SK-N-SH (cell line): ENCODE measurements at regions not wholly inside any gene's neighbourhood (a gene's known extent, or its start where the extent isn't known, plus 50 kb on each side); places are given as distances from the start of the nearest gene placed in this dataset.

ENCODE experiments used
- CTCF ChIA-PET: fragments of 300-600, 350-600 bp; formaldehyde crosslinking; extraction: SDS; loops from one replicate; lab custom pipeline; 2021; lab: Yijun Ruan, JAX
- POLR2A ChIA-PET: fragments of 350-600 bp; sonication (Branson Sonifier 250); formaldehyde crosslinking; extraction: SDS; loops from one replicate; lab custom pipeline; 2020; ENCODE audit warnings: antibody characterized with exemption, inconsistent platforms; lab: Yijun Ruan, JAX
- DNase-seq: peaks from one replicate; pipeline ENCODE4 v3.0.0; 2012
- H2AFZ ChIP-seq: fragments of 200-600 bp; sonication (generic); 2 replicates; pipeline ENCODE4 v1.8.1; 2016; ENCODE audit warnings: antibody characterized with exemption, mild to moderate bottlenecking, low read depth
- H3F3A ChIP-seq: fragments of 200-600 bp; sonication (generic); replicated peaks from 2 replicates; pipeline ENCODE3; 2016; ENCODE audit warnings: antibody characterized with exemption, mild to moderate bottlenecking; ENCODE audit not compliant: insufficient read depth
- H3K27ac ChIP-seq, 2 experiments: fragments of 200-500 bp in 1 of 2; fragments of 200-600 bp in 1 of 2; sonication (Bioruptor generic) in 1 of 2; sonication (generic), shearing (Covaris generic) in 1 of 2; 2 replicates each; pipeline versions ENCODE4 v1.5.1 to v1.6.1; 2014 to 2016; ENCODE audit warnings: low read depth in 2 of 2, inconsistent platforms in 1 of 2, low read length in 1 of 2, mild to moderate bottlenecking in 1 of 2, mixed read lengths in 1 of 2
- H3K27me3 ChIP-seq: fragments of 200-600 bp; sonication (generic), shearing (Covaris generic); 2 replicates; pipeline ENCODE4 v1.6.1; 2016; ENCODE audit warnings: mixed run types; ENCODE audit not compliant: insufficient read depth
- H3K36me3 ChIP-seq, 2 experiments: fragments of 200-500 bp in 1 of 2; fragments of 200-600 bp in 1 of 2; sonication (Bioruptor generic) in 1 of 2; sonication (generic) in 1 of 2; replicated peaks in 1 of 2; 2 replicates each; pipeline versions ENCODE3 to v1.5.1; 2014 to 2016; ENCODE audit warnings: low read length in 1 of 2, mild to moderate bottlenecking in 1 of 2; ENCODE audit not compliant: insufficient read depth in 2 of 2, control insufficient read depth in 1 of 2
- H3K4me1 ChIP-seq, 2 experiments: fragments of 200-500 bp in 1 of 2; fragments of 200-600 bp in 1 of 2; sonication (Bioruptor generic) in 1 of 2; sonication (generic), shearing (Covaris generic) in 1 of 2; 2 replicates each; pipeline versions ENCODE4 v1.5.1 to v1.6.1; 2014 to 2016; ENCODE audit warnings: low read depth in 1 of 2, low read length in 1 of 2, mixed run types in 1 of 2; ENCODE audit not compliant: insufficient read depth in 2 of 2, control insufficient read depth in 1 of 2
- H3K4me2 ChIP-seq: fragments of 200-600 bp; sonication (generic), shearing (Covaris generic); 2 replicates; pipeline ENCODE4 v1.6.1; 2017; ENCODE audit warnings: mixed run types
- H3K4me3 ChIP-seq, 2 experiments: fragments of 200-500 bp in 1 of 2; fragments of 200-600 bp in 1 of 2; sonication (Bioruptor generic) in 1 of 2; sonication (generic), shearing (Covaris generic) in 1 of 2; 2 replicates each; pipeline versions ENCODE4 v1.5.1 to v1.8.1; 2014 to 2016; ENCODE audit warnings: low read depth in 2 of 2, inconsistent platforms in 1 of 2, low read length in 1 of 2, mild to moderate bottlenecking in 1 of 2, mixed read lengths in 1 of 2, moderate library complexity in 1 of 2
- H3K79me2 ChIP-seq: fragments of 200-600 bp; sonication (generic); 2 replicates; pipeline ENCODE4 v1.8.1; 2017; ENCODE audit warnings: mild to moderate bottlenecking; ENCODE audit not compliant: insufficient read depth
- H3K9ac ChIP-seq: fragments of 200-600 bp; sonication (generic); 2 replicates; pipeline ENCODE4 v1.6.1; 2017; ENCODE audit warnings: mixed run types
- H3K9me2 ChIP-seq: fragments of 200-600 bp; sonication (generic); 2 replicates; pipeline ENCODE4 v1.6.1; 2017; ENCODE audit warnings: mixed run types
- H3K9me3 ChIP-seq: fragments of 200-600 bp; sonication (generic); 2 replicates; pipeline ENCODE4 v1.6.1; 2017; ENCODE audit warnings: mixed run types, mild to moderate bottlenecking, moderate library complexity
- H4K20me1 ChIP-seq: fragments of 200-600 bp; sonication (generic); 2 replicates; pipeline ENCODE4 v1.6.1; 2017; ENCODE audit warnings: mild to moderate bottlenecking, mixed run types; ENCODE audit not compliant: insufficient read depth
- CHD2 ChIP-seq: fragments of 150-350 bp; IDR thresholded peaks from 2 replicates; pipeline ENCODE4 v1.6.1; 2018; ENCODE audit warnings: low read length; ENCODE audit not compliant: partially characterized antibody
- CTCF ChIP-seq: fragments of 200-600 bp; sonication (generic); IDR thresholded peaks from 2 replicates; pipeline ENCODE4 v1.6.1; 2017; ENCODE audit warnings: antibody characterized with exemption, mild to moderate bottlenecking, moderate library complexity
- EP300 ChIP-seq, 2 experiments: IDR thresholded peaks; 2 replicates each; pipeline versions ENCODE4 v1.4.0 to v1.6.1; 2012; ENCODE audit warnings: borderline replicate concordance in 1 of 2, low read depth in 1 of 2, low read length in 1 of 2
- EZH2phosphoT487 ChIP-seq: fragments of 200-600 bp; sonication (generic); IDR thresholded peaks from 2 replicates; pipeline ENCODE4 v1.6.1; 2017; ENCODE audit warnings: low read depth, mixed run types, mild to moderate bottlenecking, antibody characterized with exemption, moderate library complexity, borderline replicate concordance
- FOSL2 ChIP-seq: IDR thresholded peaks from 2 replicates; pipeline ENCODE4 v1.4.0; 2012; ENCODE audit warnings: low read depth, mild to moderate bottlenecking, moderate library complexity, borderline replicate concordance
- FOXM1 ChIP-seq: IDR thresholded peaks from 2 replicates; pipeline ENCODE4 v1.4.0; 2012; ENCODE audit warnings: low read depth, mild to moderate bottlenecking
- GABPA ChIP-seq: IDR thresholded peaks from 2 replicates; pipeline ENCODE4 v1.4.0; 2012; ENCODE audit warnings: low read depth, mild to moderate bottlenecking
- MEF2A ChIP-seq: IDR thresholded peaks from 2 replicates; pipeline ENCODE4 v1.4.0; 2012; ENCODE audit warnings: low read depth, borderline replicate concordance
- MXI1 ChIP-seq: IDR thresholded peaks from 2 replicates; pipeline ENCODE4 v1.6.1; 2012; ENCODE audit warnings: mild to moderate bottlenecking, low read depth, low read length, improper control_type of control experiment
- NFIC ChIP-seq: IDR thresholded peaks from 2 replicates; pipeline ENCODE4 v1.4.0; 2012; ENCODE audit warnings: borderline replicate concordance
- NRF1 ChIP-seq: IDR thresholded peaks from 2 replicates; pipeline ENCODE4 v1.6.1; 2012; ENCODE audit warnings: low read depth, mild to moderate bottlenecking, low read length
- RAD21 ChIP-seq: IDR thresholded peaks from 2 replicates; pipeline ENCODE4 v1.6.1; 2012; ENCODE audit warnings: mild to moderate bottlenecking, low read length
- RFX5 ChIP-seq: IDR thresholded peaks from 2 replicates; pipeline ENCODE4 v1.6.1; 2012; ENCODE audit warnings: mild to moderate bottlenecking, improper control_type of control experiment, low read length
- RXRA ChIP-seq: IDR thresholded peaks from 2 replicates; pipeline ENCODE4 v1.4.0; 2012; ENCODE audit warnings: low read depth, mild to moderate bottlenecking, borderline replicate concordance
- SIN3A ChIP-seq: IDR thresholded peaks from 2 replicates; pipeline ENCODE4 v1.6.1; 2012; ENCODE audit warnings: low read depth, mild to moderate bottlenecking, low read length, moderate library complexity, borderline replicate concordance
- TAF1 ChIP-seq: IDR thresholded peaks from 2 replicates; pipeline ENCODE4 v1.6.1; 2012; ENCODE audit warnings: low read depth, mild to moderate bottlenecking, low read length, moderate library complexity, borderline replicate concordance
- TCF12 ChIP-seq: IDR thresholded peaks from 2 replicates; pipeline ENCODE4 v1.4.0; 2012
- TEAD4 ChIP-seq: IDR thresholded peaks from 2 replicates; pipeline ENCODE4 v1.4.0; 2012; ENCODE audit warnings: mild to moderate bottlenecking, borderline replicate concordance; ENCODE audit not compliant: insufficient read depth
- USF2 ChIP-seq: fragments of 150-350 bp; IDR thresholded peaks from 2 replicates; pipeline ENCODE4 v1.6.1; 2017; ENCODE audit warnings: antibody characterized with exemption, low read length, low read depth, borderline replicate concordance
- YY1 ChIP-seq: IDR thresholded peaks from 2 replicates; pipeline ENCODE4 v1.4.0; 2012; ENCODE audit warnings: low read depth, mild to moderate bottlenecking
- WGBS: methylation state at CpG from one replicate; pipeline ENCODE4 v1.1.6; 2017; ENCODE audit warnings: low lambda C conversion rate; 5-methylcytosine and 5-hydroxymethylcytosine counted together

- no peak for TF ChIP-seq FOXM1
- no peak for TF ChIP-seq EP300 (IDR thresholded peaks at IDR 0.05; ENCODE audit: borderline replicate concordance in 1 of 2, low read depth in 1 of 2, low read length in 1 of 2)
- no peak for TF ChIP-seq TAF1
- no peak for TF ChIP-seq FOSL2
- no peak for TF ChIP-seq CTCF
- TF ChIP-seq TCF12, result no peak
- TF ChIP-seq USF2, result no peak
- TF ChIP-seq NFIC, result no peak
- TF ChIP-seq MXI1, result no peak
- Histone ChIP-seq H3K27me3 (no peaks in the 10 kb centered on the region), H3K9me2 (no peaks in the 10 kb centered on the region), H2AFZ (no peak overlapping the region), H3K79me2 (no peaks in the 10 kb centered on the region), H3K9me3 (no peaks in the 10 kb centered on the region), H4K20me1 (no peaks in the 10 kb centered on the region), H3K36me3 (no peaks in the 10 kb centered on the region), H3K4me1 (no peaks in the 10 kb centered on the region), H3K9ac (no peak overlapping the region), H3F3A (no peaks in the 10 kb centered on the region), H3K27ac (no peak overlapping the region), H3K4me2 (no peak overlapping the region), H3K4me3 (no peak overlapping the region)
- WGBS, result 41% methylated on average over 9 of the region's 9 CpGs
- DNase-seq, result no peak
- POLR2A ChIA-PET, result no interaction called here
- CTCF ChIA-PET, result interaction anchor here (1.2 kb wide), 1 partner anchor 9 kb away, joined by 3 read pairs; no protein-coding TSS in a partner anchor
These were observed 338.4 kb downstream of the GLRX3 start for GRCh38 chr10:130474591-130474990.

GRCh38 chr10:130477360-130477759 is 341.2 kb downstream of the GLRX3 start:
- Histone ChIP-seq H3K36me3 (no peaks in the 10 kb centered on the region), H3F3A (no peaks in the 10 kb centered on the region), H3K4me2 (no peak overlapping the region), H3K9ac (no peak overlapping the region), H3K9me3 (no peaks in the 10 kb centered on the region)
- POLR2A ChIA-PET, result no interaction called here
- TF ChIP-seq EP300 (IDR thresholded peaks at IDR 0.05; ENCODE audit: borderline replicate concordance in 1 of 2, low read depth in 1 of 2, low read length in 1 of 2), result no peak
- TF ChIP-seq NFIC, result no peak
- TF ChIP-seq GABPA, result no peak
- TF ChIP-seq RFX5, result no peak
- no peak for TF ChIP-seq FOSL2
- TF ChIP-seq CHD2, result no peak
- no peak for TF ChIP-seq TEAD4
- no peak for TF ChIP-seq SIN3A
- no peak for TF ChIP-seq RAD21
- no peak for TF ChIP-seq RXRA
- TF ChIP-seq EZH2phosphoT487, result no peak
- no peak for TF ChIP-seq MEF2A
- TF ChIP-seq TCF12, result no peak
- no peak for TF ChIP-seq NRF1
- TF ChIP-seq YY1, result no peak
- TF ChIP-seq, all 33 proteins: peak for 0
- CTCF ChIA-PET, result interaction anchor here (1.1 kb wide), 1 partner anchor 29 kb away, joined by 3 read pairs; no protein-coding TSS in a partner anchor
- Histone ChIP-seq H4K20me1 (no peaks in the 10 kb centered on the region), H3K4me3 (no peak overlapping the region), H3K4me1 (no peaks in the 10 kb centered on the region), H3K27ac (no peak overlapping the region), H3K27me3 (no peaks in the 10 kb centered on the region), H3K79me2 (no peaks in the 10 kb centered on the region), H2AFZ (no peak overlapping the region), H3K9me2 (no peaks in the 10 kb centered on the region)
- no peak for DNase-seq
- 38% methylated on average over 4 of the region's 5 CpGs for WGBS
